ENCODE measurements at regions not wholly inside any gene's neighbourhood (a gene's known extent, or its start where the extent isn't known, plus 50 kb on each side); places are given as distances from the start of the nearest gene placed in this dataset.
A peak's percentile ranks its signal among the peaks of the same experiment; 100 is the strongest.

GRCh38 chr20:43306837-43307236 lies 117.1 kb upstream of the PTPRT start:
- no peak for DNase-seq (ENCODE audit: low read depth)

DNA sequence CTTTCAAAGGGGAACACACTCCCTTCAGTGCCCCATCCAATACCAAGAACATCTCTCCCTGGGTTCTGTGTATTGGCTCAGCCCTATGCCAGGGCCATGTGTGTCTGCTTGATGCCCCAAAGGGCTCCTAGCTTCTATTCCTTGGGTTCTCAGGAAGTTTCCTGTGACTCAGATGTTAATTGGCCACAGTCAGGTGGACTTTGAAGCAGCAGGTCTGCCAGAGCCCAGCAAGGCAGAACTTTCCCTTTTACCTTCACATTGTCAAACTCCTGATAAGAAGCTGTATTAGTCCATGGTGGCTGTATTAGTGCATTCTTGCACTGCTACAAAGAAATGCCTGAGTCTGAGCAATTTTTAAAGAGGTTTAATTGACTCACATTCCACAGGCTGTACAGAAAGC lies 116.0 kb upstream of the PTPRT start:
- DNase-seq (ENCODE audit: low read depth): no peak

DNA sequence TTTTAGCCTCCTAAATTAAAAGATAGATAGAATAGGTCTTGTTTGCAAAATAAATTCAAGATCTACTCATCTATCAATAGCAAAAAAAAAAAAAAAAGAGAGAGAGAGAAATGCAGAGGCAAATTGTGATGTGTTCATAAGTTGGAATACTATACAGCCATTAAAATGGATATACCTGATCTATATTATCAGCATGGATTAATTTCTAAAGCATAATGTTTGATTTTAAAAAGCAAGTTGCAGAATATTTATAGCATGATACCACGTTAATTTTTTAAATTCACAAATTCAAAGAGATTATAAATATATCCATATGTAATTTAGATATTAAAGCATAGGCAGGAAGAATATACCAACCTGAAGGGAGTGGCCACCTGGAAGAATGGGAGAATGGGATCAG lies 114.9 kb upstream of the PTPRT start:
- DNase-seq (ENCODE audit: low read depth): no peak

GRCh38 chr20:43302936-43303335 lies 113.2 kb upstream of the PTPRT start:
- no peak for DNase-seq (ENCODE audit: low read depth)

DNA sequence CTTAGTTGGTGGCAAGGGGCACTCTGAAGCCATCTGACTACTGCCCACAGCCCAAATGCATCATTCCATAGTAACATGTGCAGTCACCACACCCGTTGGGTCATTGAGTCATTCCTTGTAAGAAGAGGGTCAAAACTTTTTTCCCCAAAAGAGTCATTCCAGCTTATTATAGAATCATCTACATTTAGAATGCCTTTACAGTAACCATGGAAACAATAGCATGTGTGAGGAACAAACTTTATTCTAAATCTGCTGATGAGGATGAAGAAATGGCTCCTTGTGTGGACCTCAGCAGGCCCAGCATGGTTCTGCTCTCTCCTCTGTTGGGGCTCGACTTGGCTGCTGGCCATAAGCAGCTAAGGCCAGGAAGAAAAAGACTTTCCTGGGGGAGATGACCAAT lies 111.2 kb upstream of the PTPRT start:
- no peak for DNase-seq (ENCODE audit: low read depth)

DNA sequence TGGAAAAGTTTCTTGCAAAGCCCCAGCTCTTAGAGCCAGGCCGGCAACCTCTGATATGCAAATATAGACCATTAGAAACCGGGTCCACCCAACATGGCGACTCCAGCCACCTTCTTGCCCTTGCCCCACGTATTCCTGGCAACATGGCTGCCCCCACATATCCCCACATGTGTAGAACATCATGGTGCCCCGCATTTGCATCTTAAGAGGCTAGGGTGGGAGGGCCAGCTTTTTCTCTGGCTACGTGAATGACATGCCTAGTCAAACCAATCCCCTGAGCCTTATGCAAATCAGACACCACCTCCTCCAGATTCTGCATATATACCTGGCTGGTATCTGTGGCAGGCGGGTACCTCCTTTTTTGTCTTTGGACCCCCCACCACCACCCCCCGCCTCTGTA lies 106.1 kb upstream of the PTPRT start:
- no peak for DNase-seq (ENCODE audit: low read depth)

GRCh38 chr20:43295263-43295662 lies 105.6 kb upstream of the PTPRT start:
- DNase-seq (ENCODE audit: low read depth): no peak

DNA sequence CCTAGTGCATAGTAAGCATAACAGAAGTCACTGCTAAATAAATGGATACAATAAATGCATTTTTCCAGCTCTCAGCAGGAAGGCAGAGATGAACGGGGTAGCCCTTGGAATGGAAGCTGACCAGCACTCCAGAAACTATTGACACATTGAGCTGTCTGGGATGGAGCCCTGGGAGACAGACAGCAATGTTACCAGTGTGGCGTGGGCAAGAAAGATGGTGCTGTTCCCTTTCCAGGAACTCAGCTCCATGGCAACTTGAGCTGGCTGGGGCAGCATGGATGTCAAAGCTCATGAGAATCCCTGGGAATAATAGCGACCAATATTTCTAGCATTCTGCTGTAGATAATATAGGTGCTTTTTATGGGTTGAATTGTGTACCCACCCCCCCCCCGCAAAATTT lies 104.3 kb upstream of the PTPRT start:
- no peak for DNase-seq (ENCODE audit: low read depth)

DNA sequence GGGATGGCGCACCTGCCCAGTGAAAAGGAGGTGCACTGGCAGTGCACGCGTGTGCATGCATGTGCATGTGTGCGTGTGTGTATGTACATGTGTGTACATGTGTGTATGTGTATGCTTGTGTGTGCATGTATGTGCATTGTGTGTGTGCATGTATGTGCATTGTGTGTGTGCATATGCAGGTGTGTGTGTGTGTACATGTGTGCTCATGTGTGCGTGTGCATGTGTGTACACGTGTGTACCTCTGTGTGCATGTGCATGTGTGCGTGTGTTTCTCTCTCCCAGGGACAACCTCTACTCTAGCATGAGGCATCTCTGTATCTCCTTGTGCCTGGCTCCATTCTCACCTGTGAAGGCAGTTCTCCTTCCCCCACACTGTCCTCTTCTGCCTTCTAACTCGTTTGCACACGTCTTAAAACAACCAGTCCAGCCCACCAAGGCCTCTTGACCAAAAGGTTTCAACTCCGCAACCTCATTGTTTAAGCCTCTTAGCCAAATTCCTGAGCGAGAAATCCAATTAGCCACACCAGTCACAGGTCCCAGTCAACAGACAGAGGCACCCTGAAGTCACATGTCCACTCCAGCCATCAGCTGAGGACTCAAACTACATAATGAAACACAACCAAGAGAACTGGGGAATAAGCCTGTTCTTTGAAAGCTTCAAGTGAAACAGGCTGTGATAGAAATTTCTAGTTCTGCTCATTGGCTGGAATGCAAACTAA lies 103.5 kb upstream of the PTPRT start:
- DNase-seq (ENCODE audit: low read depth): no peak

DNA sequence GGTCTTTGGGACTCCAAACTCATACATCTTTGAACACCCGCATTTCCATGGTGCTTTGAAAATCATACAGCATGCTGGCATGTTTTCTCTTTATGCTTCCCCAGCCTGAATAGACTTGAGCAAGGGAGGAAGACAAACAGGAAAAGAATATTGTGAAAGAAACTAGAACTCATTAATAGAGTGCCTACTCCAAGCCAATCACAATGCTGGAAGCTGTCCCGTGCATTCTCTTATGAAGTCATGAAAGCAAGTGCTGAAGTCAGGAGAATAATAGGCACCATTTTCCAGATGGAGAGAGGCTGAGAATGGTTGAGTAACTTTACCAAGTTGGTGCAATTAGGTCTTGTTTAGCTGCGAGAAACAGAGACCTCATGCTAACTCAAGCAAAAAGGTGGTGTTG lies 102.5 kb upstream of the PTPRT start:
- DNase-seq (ENCODE audit: low read depth): no peak

GRCh38 chr20:43287637-43288036 lies 97.9 kb upstream of the PTPRT start:
- DNase-seq (ENCODE audit: low read depth): peak; percentile 6

DNA sequence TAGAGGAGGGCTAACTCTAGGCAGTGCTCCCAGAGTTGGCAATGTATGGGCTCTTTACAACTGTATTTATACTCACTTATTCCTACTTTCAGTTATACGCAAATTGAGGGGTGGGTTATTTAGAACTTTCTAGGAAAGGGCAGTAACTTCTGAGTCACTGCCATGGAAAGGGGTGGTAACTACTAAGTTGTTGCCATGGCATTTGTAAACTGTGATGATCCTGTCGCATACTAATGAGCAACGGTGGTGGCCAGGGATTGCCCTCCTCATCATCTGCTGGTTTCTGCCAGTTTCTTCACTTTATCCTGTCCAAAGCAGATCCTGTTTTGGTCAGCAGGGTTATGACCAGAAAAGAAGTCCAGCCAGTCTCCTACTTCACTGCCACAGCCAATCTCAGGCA lies 95.5 kb upstream of the PTPRT start:
- no peak for DNase-seq (ENCODE audit: low read depth)

- DNase-seq (ENCODE audit: low read depth): no peak
Measured at GRCh38 chr20:43284486-43284885, 94.8 kb upstream of the PTPRT start.

GRCh38 chr20:43283126-43283525 lies 93.4 kb upstream of the PTPRT start:
- DNase-seq (ENCODE audit: low read depth): no peak

- no peak for DNase-seq (ENCODE audit: low read depth)
Measured at GRCh38 chr20:43271980-43272379, 82.3 kb upstream of the PTPRT start.

DNA sequence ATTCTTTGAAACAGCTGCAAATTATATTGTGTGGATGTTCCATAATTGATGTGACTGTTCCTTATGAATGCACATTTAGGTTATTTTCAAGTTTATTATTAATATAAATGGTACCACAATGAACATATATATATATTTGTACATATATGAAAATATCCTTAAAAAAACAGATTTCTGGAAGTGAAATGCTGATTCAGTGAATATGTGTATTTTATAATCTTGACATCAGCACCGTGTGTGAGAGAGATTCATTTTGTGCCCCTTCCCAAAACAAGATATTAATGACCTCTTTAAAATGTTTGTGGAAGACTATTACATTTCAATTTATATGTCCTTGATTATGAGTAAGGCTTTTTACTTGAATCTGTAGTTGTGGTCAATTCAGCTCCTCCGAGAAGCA lies 75.7 kb upstream of the PTPRT start:
- no peak for DNase-seq (ENCODE audit: low read depth)

- DNase-seq (ENCODE audit: low read depth): no peak
Measured at GRCh38 chr20:43263226-43263625, 73.5 kb upstream of the PTPRT start.

DNA sequence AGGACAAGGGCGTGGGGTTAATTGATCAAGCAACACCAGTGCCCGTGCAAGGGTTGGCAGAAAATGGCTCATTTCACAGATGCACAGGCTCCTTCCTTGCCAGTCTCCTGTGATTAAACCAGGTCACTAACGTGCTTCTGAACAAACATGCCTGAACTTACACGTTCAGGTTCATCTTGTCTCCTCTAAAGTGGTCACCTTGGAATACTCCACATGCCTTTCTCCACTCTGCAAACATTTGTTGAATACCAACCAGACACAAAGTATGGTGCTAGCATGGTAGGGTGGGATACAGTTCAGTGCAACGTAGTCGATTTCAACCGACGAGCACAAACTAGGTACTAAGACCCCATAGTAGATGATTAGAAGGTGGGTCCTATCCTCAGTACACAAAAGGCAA lies 72.6 kb upstream of the PTPRT start:
- no peak for DNase-seq (ENCODE audit: low read depth)

- DNase-seq (ENCODE audit: low read depth): no peak
Measured at GRCh38 chr20:43255877-43256276, 66.2 kb upstream of the PTPRT start.

GRCh38 chr20:43252761-43253160 lies 63.1 kb upstream of the PTPRT start:
- DNase-seq (ENCODE audit: low read depth): no peak

DNA sequence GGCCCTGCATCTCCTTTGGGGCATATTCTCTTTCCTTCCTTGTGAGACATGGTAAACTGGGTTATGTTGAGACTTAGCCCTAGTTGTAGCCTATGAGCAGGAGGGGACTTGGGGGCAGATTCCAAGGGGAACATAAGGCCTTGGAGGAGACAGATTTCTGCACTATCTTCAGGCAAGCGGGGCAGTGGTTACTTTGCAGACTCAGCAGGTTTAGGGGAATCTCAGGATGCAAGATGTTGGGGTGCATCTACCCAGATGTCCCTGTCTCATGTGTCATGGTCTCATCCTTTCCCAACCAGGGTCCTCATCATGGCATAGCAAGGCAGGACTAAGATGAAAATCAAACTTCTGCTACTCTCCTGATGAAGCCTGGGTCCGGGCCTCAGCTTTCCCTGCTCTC lies 58.6 kb upstream of the PTPRT start:
- no peak for DNase-seq (ENCODE audit: low read depth)

DNA sequence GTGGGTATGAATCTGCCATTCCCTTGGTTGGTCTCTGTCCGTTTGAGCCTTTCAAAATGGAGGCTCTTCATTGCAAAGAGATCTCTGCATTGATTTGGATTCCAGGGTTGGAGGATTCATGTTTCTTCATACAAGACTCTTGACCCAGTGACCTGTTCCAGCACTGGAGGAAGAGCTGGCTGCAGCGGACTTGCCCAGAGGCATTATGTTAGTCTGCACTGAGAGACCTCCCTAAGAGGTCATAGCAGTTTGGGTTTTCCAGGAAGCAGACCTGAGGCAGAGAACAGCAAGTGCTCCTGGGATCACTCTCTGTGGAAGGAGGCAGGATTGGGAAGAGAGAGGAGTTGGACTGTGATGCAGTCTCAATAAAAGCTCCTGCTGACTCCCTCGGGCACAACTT lies 57.7 kb upstream of the PTPRT start:
- DNase-seq (ENCODE audit: low read depth): no peak

GRCh38 chr20:43244647-43245046 lies 54.9 kb upstream of the PTPRT start:
- no peak for DNase-seq (ENCODE audit: low read depth)

GRCh38 chr20:43243672-43244269 lies 54.1 kb upstream of the PTPRT start:
- peak; percentile 17 for DNase-seq (ENCODE audit: low read depth)
